ENCODE measurements at regions not wholly inside any gene's neighbourhood (a gene's known extent, or its start where the extent isn't known, plus 50 kb on each side); places are given as distances from the start of the nearest gene placed in this dataset.
"Not testable (repeated sequence)": the region's sequence is repeated elsewhere in the genome, so short reads cannot be mapped to it uniquely, and the experiment has no call there.

- DNase-seq = no peak
These were observed 746.9 kb downstream of the SLC4A3 start for GRCh38 chr2:220374282-220374681.

- no peak for DNase-seq
These were observed 750.2 kb downstream of the SLC4A3 start for GRCh38 chr2:220377482-220378155.

- DNase-seq = not testable (repeated sequence)
These were observed 760.3 kb downstream of the SLC4A3 start for GRCh38 chr2:220387758-220388157.

- DNase-seq = peak; percentile 56
These were observed 766.3 kb downstream of the SLC4A3 start for GRCh38 chr2:220393711-220394110.

GRCh38 chr2:220394433-220394832 lies 767.0 kb downstream of the SLC4A3 start:
- DNase-seq = peak; percentile 3

- DNase-seq = no peak
These were observed 768.9 kb downstream of the SLC4A3 start for GRCh38 chr2:220396287-220396686.

GRCh38 chr2:220410296-220410695 lies 782.9 kb downstream of the SLC4A3 start:
- DNase-seq = no peak

- DNase-seq = no peak
These were observed 790.1 kb downstream of the SLC4A3 start for GRCh38 chr2:220417503-220417902.

GRCh38 chr2:220419647-220420046 lies 792.2 kb downstream of the SLC4A3 start:
- no peak for DNase-seq

- DNase-seq = no peak
These were observed 793.4 kb downstream of the SLC4A3 start for GRCh38 chr2:220420820-220421219.

GRCh38 chr2:220422676-220423075 lies 795.2 kb downstream of the SLC4A3 start:
- DNase-seq = no peak

- DNase-seq = no peak
These were observed 797.1 kb downstream of the SLC4A3 start for GRCh38 chr2:220424561-220424960.

GRCh38 chr2:220432645-220433044 lies 805.2 kb downstream of the SLC4A3 start:
- DNase-seq = no peak

GRCh38 chr2:220433131-220433530 lies 805.7 kb downstream of the SLC4A3 start:
- no peak for DNase-seq

- DNase-seq = no peak
These were observed 807.0 kb downstream of the SLC4A3 start for GRCh38 chr2:220434385-220434784.

- no peak for DNase-seq
These were observed 810.5 kb downstream of the SLC4A3 start for GRCh38 chr2:220437938-220438337.

GRCh38 chr2:220440731-220441130 lies 813.3 kb downstream of the SLC4A3 start:
- DNase-seq = no peak

- no peak for DNase-seq
These were observed 814.0 kb downstream of the SLC4A3 start for GRCh38 chr2:220441404-220441803.

GRCh38 chr2:220442012-220442411 lies 814.6 kb downstream of the SLC4A3 start:
- no peak for DNase-seq

- DNase-seq = no peak
These were observed 818.1 kb downstream of the SLC4A3 start for GRCh38 chr2:220445429-220446105.

- no peak for DNase-seq
These were observed 818.8 kb downstream of the SLC4A3 start for GRCh38 chr2:220446106-220446712.

GRCh38 chr2:220450846-220451245 lies 823.4 kb downstream of the SLC4A3 start:
- no peak for DNase-seq

GRCh38 chr2:220451438-220451837 lies 824.0 kb downstream of the SLC4A3 start:
- DNase-seq = peak; percentile 40

- no peak for DNase-seq
These were observed 825.1 kb downstream of the SLC4A3 start for GRCh38 chr2:220452561-220452960.
